Hematopoietic multipotent progenitor cell treated with erythropoietin and hydrocortisone succinate and interleukin-3 and kit ligand, for 17 days (in vitro differentiated cells): ENCODE measurements at regions not wholly inside any gene's neighbourhood (a gene's known extent, or its start where the extent isn't known, plus 50 kb on each side); places are given as distances from the start of the nearest gene placed in this dataset.

ENCODE experiments used
- DNase-seq: peaks from one replicate; pipeline ENCODE4 v3.0.0-alpha.2; 2015; ENCODE audit warnings: low spot score

DNA sequence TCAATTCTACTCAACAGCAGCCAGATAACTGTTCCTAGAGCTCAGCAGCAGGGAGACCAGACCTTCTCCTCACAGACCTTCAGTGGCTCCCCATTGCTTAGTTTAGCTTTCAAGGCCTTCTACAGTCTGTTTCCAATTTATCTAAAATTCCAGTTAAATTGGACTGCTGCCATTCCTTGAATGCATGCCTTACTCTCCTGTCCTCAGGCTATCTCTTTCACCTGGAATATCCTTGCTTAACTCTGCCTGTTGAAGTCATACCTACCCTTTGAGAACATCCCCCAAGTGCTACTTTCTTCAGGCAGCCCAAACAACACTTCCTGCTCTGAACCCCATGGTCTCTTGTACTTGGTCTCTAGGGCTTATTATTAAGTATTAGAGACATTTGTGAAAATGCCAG, 120.7 kb upstream of the TENM4 start:
- no peak for DNase-seq

GRCh38 chr11:79550809-79551208, 110.0 kb upstream of the TENM4 start:
- DNase-seq, result no peak

DNA sequence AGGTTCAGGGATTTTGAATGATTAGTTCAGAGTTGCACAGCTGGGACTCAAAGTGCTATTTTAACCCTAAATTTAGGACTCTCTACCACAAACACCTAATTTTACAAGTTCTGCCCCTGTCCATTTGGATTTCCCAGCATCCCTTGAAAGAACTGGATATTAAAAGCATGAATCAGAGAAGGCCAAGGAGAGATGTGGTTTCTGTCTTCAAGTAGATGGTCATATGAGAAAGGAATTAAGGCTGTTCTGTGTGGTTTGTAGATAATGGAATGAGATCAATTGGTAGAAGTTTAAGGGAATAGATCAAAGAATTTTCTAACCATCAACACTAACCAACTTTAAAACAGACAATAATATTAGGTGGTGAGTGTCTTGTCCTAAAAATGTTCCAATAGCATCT, 106.4 kb upstream of the TENM4 start:
- DNase-seq, result no peak

- DNase-seq, result no peak
Measured at GRCh38 chr11:79546351-79546750, 105.5 kb upstream of the TENM4 start.

DNA sequence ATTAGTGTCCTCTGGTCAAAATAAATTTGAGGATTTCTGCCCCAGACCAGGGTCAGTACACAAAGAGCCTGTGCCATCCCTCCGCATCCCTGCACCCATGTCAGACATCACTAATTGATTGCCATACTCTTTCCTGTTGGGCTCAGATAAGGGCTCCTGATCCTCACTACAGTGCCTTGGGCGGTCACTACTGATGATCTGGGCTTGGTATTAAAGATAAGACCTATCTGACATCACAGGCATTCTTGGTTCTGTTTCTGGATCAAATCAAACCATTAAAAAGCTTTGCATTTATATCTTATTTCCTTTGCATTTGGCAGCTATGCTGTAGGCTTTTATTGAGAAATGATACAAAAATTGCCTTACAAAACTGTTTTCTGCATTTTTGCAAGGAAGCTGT, 103.5 kb upstream of the TENM4 start:
- no peak for DNase-seq

- DNase-seq, result no peak
Measured at GRCh38 chr11:79543101-79543500, 102.3 kb upstream of the TENM4 start.

- DNase-seq, result no peak
Measured at GRCh38 chr11:79541466-79541865, 100.6 kb upstream of the TENM4 start.

GRCh38 chr11:79538775-79539174, 97.9 kb upstream of the TENM4 start:
- DNase-seq, result no peak

GRCh38 chr11:79536155-79536917, 95.5 kb upstream of the TENM4 start:
- no peak for DNase-seq

- no peak for DNase-seq
Measured at GRCh38 chr11:79535606-79536005, 94.8 kb upstream of the TENM4 start.

DNA sequence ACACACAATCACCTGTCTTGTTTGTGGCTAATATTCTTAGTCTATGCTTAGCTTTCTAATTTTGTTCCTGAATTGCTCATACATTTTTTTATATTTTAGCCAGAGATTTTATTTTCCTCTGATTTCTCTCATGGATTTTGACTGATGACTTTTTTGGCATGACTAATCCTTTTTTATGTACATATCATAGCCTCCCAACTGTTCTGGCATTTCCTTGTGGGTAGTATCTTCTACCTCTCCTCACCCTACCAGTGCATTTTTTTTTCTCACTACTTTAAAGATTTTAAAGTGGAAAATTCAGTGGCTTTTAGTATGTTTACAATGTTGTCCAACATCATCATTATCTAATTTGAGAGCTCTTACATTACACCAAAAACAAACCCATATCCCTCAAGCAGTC, 84.4 kb upstream of the TENM4 start:
- no peak for DNase-seq

GRCh38 chr11:79522626-79523025, 81.8 kb upstream of the TENM4 start:
- DNase-seq, result no peak

DNA sequence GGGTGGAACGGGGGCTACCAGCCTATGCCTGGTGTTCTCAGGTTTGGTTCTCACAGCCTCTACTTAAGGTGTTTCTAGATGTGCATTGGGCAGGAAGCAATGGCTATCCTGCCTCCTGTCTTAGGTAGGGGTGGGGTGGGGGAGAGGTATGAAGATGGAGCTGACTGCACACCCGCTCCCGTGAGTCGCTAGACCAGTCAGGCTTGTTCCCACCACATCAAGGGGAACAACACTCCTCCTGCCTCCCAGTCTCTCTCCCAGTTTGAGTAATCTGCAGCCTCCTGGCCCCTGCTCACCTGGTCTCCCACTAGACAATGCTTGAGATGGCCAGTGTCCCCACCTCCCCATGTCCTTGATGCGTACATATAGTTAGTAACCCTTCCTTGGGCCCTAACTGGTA, 79.3 kb upstream of the TENM4 start:
- no peak for DNase-seq

- no peak for DNase-seq
Measured at GRCh38 chr11:79515781-79516180, 75.0 kb upstream of the TENM4 start.

GRCh38 chr11:79514695-79515094, 73.9 kb upstream of the TENM4 start:
- no peak for DNase-seq

- no peak for DNase-seq
Measured at GRCh38 chr11:79514290-79514689, 73.5 kb upstream of the TENM4 start.

GRCh38 chr11:79512706-79513469, 72.1 kb upstream of the TENM4 start:
- no peak for DNase-seq

DNA sequence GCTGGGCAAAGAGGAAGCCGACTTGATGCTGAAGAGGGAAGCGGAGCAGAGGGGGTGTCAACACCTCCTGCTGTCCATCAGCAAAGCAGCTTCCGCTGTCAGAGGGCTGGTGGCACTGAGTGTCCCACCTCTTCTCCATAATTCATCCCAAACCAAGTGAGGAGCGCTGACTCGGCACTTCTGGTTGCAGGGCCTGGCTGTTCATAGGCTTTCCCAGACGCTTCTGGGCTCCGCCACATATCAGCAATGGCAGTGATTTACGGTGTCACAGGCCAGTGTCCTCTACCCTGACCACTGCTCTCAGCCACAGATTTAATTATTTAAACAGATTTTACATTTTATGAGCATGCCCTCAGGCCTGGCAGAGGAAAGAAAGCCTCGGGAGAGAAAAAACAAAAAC, 70.1 kb upstream of the TENM4 start:
- DNase-seq, result no peak

DNA sequence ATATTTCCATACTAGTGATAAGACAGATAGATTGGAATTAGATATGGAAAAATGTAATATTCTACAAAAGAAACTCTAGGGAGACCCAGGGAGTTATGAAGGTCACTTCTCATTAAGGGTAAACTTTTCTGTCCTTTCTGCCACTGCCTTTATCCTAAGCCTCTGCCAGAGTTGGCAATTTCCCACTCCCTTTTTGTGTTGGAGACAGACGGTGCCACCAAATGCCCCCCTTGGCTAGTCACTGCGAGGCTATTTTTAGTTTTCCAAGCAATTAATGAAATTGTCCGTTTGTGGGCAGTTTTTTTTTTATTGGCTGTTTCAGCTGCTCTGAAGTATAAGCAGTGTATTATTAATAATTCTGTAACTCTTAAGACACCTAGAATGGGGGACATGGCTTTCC, 67.6 kb upstream of the TENM4 start:
- no peak for DNase-seq

DNA sequence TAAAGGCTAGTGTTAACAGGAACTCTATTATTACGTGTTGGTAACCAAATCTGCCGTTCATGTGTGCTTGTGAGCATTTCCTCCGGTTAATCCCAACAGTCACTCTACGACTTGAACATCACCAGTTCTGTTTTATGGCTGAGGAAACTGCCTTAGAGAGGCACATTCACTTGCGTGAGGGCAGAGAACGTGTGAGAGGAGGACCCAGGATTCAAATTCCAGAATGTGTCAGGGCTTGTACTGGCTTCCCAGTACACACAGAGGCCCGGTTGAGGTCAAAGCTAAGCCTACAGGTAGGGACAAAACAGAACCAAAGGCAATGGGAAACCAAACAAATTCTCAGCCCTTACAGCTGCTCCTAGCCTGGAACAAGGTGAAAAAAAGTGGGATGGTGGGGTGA, 66.9 kb upstream of the TENM4 start:
- no peak for DNase-seq

GRCh38 chr11:79506734-79507344, 66.0 kb upstream of the TENM4 start:
- no peak for DNase-seq

DNA sequence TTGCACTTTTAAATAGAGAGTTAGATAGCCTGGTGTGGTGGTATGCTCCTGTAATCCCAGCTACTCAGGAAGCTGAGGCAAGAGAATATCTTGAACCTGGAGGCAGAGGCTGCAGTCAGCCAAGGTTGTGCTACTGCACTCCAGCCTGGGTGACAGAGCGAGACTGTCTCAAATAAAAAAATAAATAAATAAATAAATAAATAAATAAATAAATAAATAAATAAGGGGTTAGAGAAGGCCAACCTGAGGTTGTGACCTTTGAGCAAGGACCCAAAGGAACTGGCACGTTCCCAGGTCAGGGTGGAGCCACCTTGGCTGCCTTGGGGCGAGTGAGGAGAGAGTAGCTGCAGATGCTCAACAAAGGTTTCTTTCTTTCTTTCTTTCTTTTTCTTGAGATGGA, 65.3 kb upstream of the TENM4 start:
- no peak for DNase-seq

DNA sequence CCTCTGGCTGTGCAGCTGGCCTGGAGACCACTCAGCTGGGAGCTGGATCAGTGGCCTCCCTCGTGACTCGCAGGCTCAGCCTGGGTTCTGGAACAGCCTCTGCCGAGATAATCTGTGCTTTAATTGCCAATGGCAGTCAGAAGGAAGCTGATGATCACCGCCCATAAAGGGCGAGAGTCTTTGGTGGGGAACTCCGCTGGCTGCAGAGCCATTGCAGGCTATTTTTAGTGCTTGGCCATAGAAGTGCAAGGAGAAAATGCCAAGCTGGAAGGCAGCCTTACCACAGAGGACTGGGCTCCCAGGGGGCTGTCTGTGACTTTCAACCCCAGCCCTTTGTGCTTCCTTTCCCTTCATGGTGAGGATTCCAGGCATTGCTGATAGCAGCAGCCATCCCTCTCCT, 62.2 kb upstream of the TENM4 start:
- DNase-seq, result no peak
